ENCODE measurements at regions not wholly inside any gene's neighbourhood (a gene's known extent, or its start where the extent isn't known, plus 50 kb on each side); places are given as distances from the start of the nearest gene placed in this dataset.

DNA sequence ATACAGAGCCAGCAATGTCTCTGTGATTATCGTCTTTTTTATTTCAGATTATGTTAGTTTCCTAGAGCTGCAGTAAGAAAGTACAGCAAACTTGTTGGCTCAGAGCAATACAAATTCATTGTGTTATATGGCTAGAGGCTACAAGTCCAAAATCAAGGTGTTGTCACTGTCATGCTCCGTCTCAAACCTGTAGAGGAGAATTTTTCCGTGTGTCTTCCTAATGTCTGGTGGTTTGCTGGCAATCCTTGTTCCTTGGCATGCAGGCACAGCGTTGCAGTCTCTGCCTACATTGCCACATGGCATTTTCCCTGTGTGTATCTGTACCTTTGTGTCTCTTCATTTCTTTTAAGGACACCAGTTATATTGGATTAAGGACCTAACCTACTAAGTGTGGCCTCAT lies 244.4 kb downstream of the LRRIQ3 start:
- no peak for DNase-seq (ENCODE audit: low spot score)

- no peak for DNase-seq (ENCODE audit: low spot score)
Observed at GRCh38 chr1:73953186-73953585, 244.8 kb downstream of the LRRIQ3 start.

GRCh38 chr1:73948055-73948454 lies 249.9 kb downstream of the LRRIQ3 start:
- DNase-seq (ENCODE audit: low spot score) = peak; percentile 54

- no peak for DNase-seq (ENCODE audit: low spot score)
Observed at GRCh38 chr1:73947009-73947408, 251.0 kb downstream of the LRRIQ3 start.

GRCh38 chr1:73943270-73943669 lies 254.7 kb downstream of the LRRIQ3 start:
- DNase-seq (ENCODE audit: low spot score) = peak; percentile 48

GRCh38 chr1:73930293-73930692 lies 267.7 kb downstream of the LRRIQ3 start:
- DNase-seq (ENCODE audit: low spot score) = no peak

DNA sequence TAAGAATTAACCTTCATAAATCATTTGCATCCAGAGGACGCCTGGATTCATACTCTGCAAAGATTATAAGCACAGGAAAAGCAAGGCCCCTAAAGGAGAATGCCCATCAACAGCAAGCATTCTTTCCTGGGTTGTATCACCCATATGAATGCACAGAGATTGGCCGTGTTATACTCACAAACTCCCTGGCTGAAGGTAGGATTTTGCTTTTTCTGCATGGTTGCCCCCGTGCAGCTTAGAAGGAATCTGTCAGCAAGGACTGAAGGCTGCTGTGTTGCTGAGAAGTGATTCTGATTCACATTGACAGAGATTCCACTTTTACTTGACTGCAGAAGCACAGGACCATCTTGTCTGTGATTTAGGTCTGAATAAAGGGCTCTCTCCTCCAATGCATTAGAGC lies 283.0 kb downstream of the LRRIQ3 start:
- DNase-seq (ENCODE audit: low spot score) = no peak

- DNase-seq (ENCODE audit: low spot score) = no peak
Observed at GRCh38 chr1:73913025-73913424, 285.0 kb downstream of the LRRIQ3 start.

DNA sequence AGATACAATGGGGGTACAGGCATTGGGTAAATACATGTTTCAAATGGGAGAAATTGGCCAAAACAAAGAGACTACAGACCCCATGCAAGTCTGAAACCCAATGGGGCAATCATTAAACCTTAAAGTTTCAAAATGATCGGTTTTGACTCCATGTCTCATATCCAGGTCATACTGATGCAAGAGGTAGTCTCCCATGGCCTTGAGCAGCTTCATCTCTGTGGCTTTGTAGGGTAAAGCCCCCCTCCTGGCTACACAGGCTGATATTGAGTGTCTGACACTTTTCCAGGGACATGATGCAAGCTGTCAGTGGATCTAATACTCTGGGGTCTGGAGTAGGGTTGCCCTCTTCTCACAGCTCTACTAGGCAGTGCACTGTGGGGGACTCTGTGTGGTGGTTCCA lies 286.1 kb downstream of the LRRIQ3 start:
- DNase-seq (ENCODE audit: low spot score) = no peak

DNA sequence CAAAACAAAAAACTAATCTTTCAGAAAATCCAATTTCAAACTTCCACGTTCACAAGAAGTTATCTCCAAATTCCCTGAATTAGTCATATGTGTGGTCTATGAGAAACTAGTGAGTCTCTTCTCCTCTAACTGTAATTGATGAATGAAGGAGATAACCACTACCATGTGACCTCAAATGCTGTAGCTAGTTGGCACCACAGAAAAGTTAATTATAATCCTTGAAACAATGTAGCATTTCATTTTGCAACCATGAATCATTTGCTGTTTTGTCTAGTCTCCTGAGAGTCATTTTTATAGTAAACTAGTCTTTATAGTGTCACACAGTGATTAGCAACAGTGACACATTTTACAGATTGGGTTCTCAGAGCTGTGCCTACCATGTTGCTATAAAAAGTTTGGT lies 287.5 kb downstream of the LRRIQ3 start:
- peak; percentile 45 for DNase-seq (ENCODE audit: low spot score)

- no peak for DNase-seq (ENCODE audit: low spot score)
Observed at GRCh38 chr1:73910062-73910461, 287.9 kb downstream of the LRRIQ3 start.

- DNase-seq (ENCODE audit: low spot score) = no peak
Observed at GRCh38 chr1:73909043-73909562, 288.9 kb downstream of the LRRIQ3 start.

GRCh38 chr1:73907051-73907450 lies 290.9 kb downstream of the LRRIQ3 start:
- no peak for DNase-seq (ENCODE audit: low spot score)

GRCh38 chr1:73903092-73903491 lies 294.9 kb downstream of the LRRIQ3 start:
- DNase-seq (ENCODE audit: low spot score) = no peak

GRCh38 chr1:73901738-73902137 lies 296.2 kb downstream of the LRRIQ3 start:
- no peak for DNase-seq (ENCODE audit: low spot score)

DNA sequence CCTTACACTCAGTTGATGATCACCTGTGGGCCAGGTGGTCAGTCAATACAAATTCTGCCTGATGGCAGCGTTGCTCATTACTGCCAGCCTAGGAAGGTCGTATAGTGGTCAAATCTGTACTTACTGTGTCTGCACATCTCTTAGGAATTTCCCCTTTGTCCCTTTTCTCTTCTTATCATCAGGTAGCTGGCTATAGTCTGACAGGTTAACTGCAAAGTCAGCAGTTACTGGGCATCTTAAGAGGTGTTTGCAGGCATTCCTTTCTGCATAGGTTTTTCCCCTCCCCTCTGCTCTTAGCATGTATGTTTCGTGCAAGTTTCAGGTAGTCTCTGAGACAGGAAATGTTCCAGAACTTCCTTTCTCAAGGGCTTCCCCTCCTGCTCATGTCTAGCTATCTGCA lies 298.7 kb downstream of the LRRIQ3 start:
- DNase-seq (ENCODE audit: low spot score) = no peak

DNA sequence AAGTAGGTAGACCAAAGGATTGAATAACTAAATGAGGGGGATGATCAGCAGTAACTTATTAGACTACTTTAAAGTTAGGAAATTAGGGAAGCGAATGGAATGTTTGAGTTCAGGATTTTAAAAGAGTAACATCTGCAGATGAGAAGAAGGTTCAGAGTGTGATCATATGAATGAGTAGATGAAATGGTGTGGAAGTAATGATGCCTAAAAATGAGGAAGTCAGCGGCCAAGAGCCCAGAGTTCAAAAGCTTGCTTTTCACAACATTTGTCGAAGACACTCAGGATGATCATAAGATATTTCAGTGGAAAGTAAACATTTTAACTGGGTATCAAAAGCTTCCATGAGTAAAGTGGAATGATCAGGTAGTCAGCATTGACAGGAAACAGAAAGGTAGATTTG lies 299.4 kb downstream of the LRRIQ3 start:
- DNase-seq (ENCODE audit: low spot score) = no peak

GRCh38 chr1:73887412-73887811 lies 310.6 kb downstream of the LRRIQ3 start:
- DNase-seq (ENCODE audit: low spot score) = no peak

DNA sequence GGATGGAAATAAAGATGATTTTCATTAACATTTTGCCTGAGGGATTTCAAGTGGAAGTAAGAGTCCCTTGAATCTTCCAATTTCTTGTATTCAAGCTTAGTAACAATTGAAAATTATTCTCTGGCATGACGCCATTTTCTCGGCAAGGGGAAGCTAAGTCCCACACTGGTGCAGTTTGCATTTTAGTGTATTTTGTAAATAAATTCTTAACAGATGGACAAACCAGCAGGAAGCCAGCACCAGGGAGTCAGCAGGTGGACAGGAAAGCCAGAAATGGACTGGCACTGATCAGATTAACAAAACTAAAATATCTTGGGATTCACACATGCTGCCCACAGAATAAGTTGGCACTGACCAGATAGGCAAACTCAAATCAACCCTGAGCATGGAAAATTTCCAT lies 311.3 kb downstream of the LRRIQ3 start:
- DNase-seq (ENCODE audit: low spot score) = no peak

DNA sequence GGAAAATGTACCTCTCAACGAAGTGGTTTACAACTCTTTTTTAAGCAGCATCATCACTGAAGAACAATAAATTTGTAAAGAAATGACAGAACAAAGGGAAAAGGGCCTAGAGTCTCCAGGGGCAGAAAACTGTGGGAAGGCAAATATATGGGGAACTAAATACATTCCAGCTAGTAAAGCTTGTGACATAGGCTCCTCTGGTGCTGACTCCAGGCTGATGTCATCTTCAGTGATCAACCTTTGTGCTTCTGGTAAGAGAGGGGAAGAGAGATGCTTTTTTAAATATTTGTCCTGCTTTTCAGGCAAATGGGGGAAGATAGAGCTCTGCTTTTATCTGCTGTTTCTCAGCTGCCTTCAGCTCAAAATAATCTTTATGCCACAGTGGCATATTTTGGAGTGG lies 323.2 kb downstream of the LRRIQ3 start:
- DNase-seq (ENCODE audit: low spot score) = no peak

DNA sequence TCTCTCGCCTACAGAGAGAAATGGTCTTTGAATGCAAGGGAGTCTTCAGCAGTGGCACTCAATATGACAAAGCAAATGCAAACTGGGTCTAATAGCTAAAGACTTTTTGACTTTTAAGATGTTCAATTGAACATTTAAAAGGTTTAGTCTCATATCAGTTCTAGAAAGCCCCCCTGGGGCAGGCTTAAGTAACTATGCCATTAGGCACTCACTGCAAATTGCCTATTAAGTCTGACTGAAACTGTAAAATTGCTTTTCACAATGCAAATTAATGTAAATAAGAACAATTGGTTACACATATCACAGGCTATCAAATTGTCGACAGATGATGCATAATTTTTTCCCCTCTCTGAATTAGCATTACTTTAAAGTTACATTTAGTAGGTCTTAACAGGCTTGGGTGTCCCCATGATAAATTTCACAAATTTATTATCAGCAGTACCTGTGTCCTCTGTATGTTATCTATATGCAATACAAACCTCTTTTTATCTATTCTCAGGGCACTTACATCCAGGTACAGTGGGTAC lies 329.1 kb downstream of the LRRIQ3 start:
- no peak for DNase-seq (ENCODE audit: low spot score)

DNA sequence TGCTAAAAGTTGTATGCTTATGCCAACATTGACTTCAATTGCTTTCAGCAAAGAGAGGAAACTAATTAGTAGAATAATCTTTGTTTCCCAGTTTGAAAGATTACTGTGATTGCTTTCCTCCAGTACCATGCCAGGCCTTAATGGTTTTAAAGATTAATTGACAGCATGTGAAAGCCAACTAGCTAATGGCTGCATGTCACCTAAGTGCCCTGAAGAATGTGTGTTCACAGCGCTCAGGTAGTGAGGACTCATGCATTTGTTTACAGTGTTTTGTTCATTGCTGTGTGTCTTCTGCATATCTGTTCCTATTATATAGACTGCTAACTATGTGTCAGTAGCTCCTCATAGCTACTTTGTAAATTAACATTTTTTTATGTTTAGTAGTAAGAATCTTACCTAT lies 335.6 kb downstream of the LRRIQ3 start:
- DNase-seq (ENCODE audit: low spot score) = no peak

GRCh38 chr1:73860421-73860950 lies 337.5 kb downstream of the LRRIQ3 start:
- DNase-seq (ENCODE audit: low spot score) = no peak

GRCh38 chr1:73859227-73859626 lies 338.7 kb downstream of the LRRIQ3 start:
- peak; percentile 24 for DNase-seq (ENCODE audit: low spot score)
